ENCODE measurements at regions not wholly inside any gene's neighbourhood (a gene's known extent, or its start where the extent isn't known, plus 50 kb on each side); places are given as distances from the start of the nearest gene placed in this dataset.

GRCh38 chr5:61991430-61991829 lies 314.6 kb upstream of the KIF2A start:
- Histone ChIP-seq H3K4me3 (no peak overlapping the region), H3K27me3 (no peaks in the 10 kb centered on the region), H3K27ac (no peak overlapping the region), H3K9me3 (no peaks in the 10 kb centered on the region), H3K4me1 (no peaks in the 10 kb centered on the region), H3K36me3 (no peaks in the 10 kb centered on the region)
- no peak for TF ChIP-seq CTCF (IDR thresholded peaks at IDR 0.05)
- no peak for DNase-seq
- intact Hi-C loops (cut with DNase I; ENCODE audit: low total_unique reads) = no loop called here

GRCh38 chr5:61991866-61992265 lies 314.1 kb upstream of the KIF2A start:
- no peaks in the 10 kb centered on the region for H3K9me3 ChIP-seq
- H3K27ac ChIP-seq = no peak overlapping the region
- intact Hi-C loops (cut with DNase I; ENCODE audit: low total_unique reads) = no loop called here
- no peaks in the 10 kb centered on the region for H3K27me3 ChIP-seq
- no peaks in the 10 kb centered on the region for H3K36me3 ChIP-seq
- TF ChIP-seq CTCF (IDR thresholded peaks at IDR 0.05) = no peak
- no peak overlapping the region for H3K4me3 ChIP-seq
- no peak for DNase-seq
- H3K4me1 ChIP-seq = no peaks in the 10 kb centered on the region

GRCh38 chr5:61993295-61993927 lies 312.6 kb upstream of the KIF2A start:
- Histone ChIP-seq H3K4me3 (no peak overlapping the region), H3K36me3 (no peaks in the 10 kb centered on the region), H3K4me1 (no peaks in the 10 kb centered on the region), H3K27ac (no peak overlapping the region), H3K27me3 (no peaks in the 10 kb centered on the region), H3K9me3 (no peaks in the 10 kb centered on the region)
- DNase-seq = no peak
- TF ChIP-seq CTCF (IDR thresholded peaks at IDR 0.05) = no peak
- intact Hi-C loops (cut with DNase I; ENCODE audit: low total_unique reads) = no loop called here

GRCh38 chr5:61994171-61994570 lies 311.8 kb upstream of the KIF2A start:
- no peaks in the 10 kb centered on the region for H3K9me3 ChIP-seq
- H3K4me1 ChIP-seq = no peaks in the 10 kb centered on the region
- intact Hi-C loops (cut with DNase I; ENCODE audit: low total_unique reads) = no loop called here
- no peak for DNase-seq
- H3K36me3 ChIP-seq = no peaks in the 10 kb centered on the region
- no peaks in the 10 kb centered on the region for H3K27me3 ChIP-seq
- TF ChIP-seq CTCF (IDR thresholded peaks at IDR 0.05) = no peak
- no peak overlapping the region for H3K4me3 ChIP-seq
- H3K27ac ChIP-seq = no peak overlapping the region

GRCh38 chr5:61995486-61995885 lies 310.5 kb upstream of the KIF2A start:
- H3K4me1 ChIP-seq = no peaks in the 10 kb centered on the region
- no peak for TF ChIP-seq CTCF (IDR thresholded peaks at IDR 0.05)
- H3K9me3 ChIP-seq = no peaks in the 10 kb centered on the region
- no peak overlapping the region for H3K4me3 ChIP-seq
- H3K27ac ChIP-seq = no peak overlapping the region
- intact Hi-C loops (cut with DNase I; ENCODE audit: low total_unique reads) = no loop called here
- H3K27me3 ChIP-seq = no peaks in the 10 kb centered on the region
- no peak for DNase-seq
- no peaks in the 10 kb centered on the region for H3K36me3 ChIP-seq

GRCh38 chr5:61999371-61999770 lies 306.6 kb upstream of the KIF2A start:
- H3K36me3 ChIP-seq = no peaks in the 10 kb centered on the region
- TF ChIP-seq CTCF (IDR thresholded peaks at IDR 0.05) = no peak

More at GRCh38 chr5:61999371-61999770, 306.6 kb upstream of the KIF2A start:
- Histone ChIP-seq H3K27ac (no peak overlapping the region), H3K4me3 (no peak overlapping the region), H3K9me3 (no peaks in the 10 kb centered on the region), H3K27me3 (no peaks in the 10 kb centered on the region), H3K4me1 (no peaks in the 10 kb centered on the region)
- intact Hi-C loops (cut with DNase I; ENCODE audit: low total_unique reads) = no loop called here
- DNase-seq = no peak
